B cell (primary cell): ENCODE measurements at regions not wholly inside any gene's neighbourhood (a gene's known extent, or its start where the extent isn't known, plus 50 kb on each side); places are given as distances from the start of the nearest gene placed in this dataset.

Experiments used
- ATAC-seq: fragments of 200-7000 bp; cut with Tn5 transposase; one replicate; pipeline ENCODE4 v1.10.0; 2021; ENCODE audit warnings: low read depth, mild to moderate bottlenecking, moderate number of reproducible peaks, moderate library complexity
- CTCF ChIA-PET: fragments of 350-600 bp; sonication (Branson Sonifier 250); formaldehyde crosslinking; loops from one replicate; lab custom pipeline; 2021; ENCODE audit warnings: antibody characterized with exemption, inconsistent platforms; lab: Charles Lee
- POLR2A ChIA-PET: fragments of 350-600 bp; sonication (Branson Sonifier 250); formaldehyde crosslinking; loops from one replicate; lab custom pipeline; 2021; ENCODE audit warnings: antibody characterized with exemption; lab: Charles Lee
- DNase-seq: peaks from one replicate; pipeline ENCODE4 v3.0.0; 2013
- H2AFZ ChIP-seq: 2 replicates; pipeline ENCODE4 v1.6.1; 2012; ENCODE audit warnings: mild to moderate bottlenecking, low read depth, low read length; ENCODE audit not compliant: insufficient read depth, poor library complexity, severe bottlenecking
- H3K27ac ChIP-seq, 2 donors: 1 replicate in 1 of 2; 2 replicates in 1 of 2; pipeline ENCODE4 v1.5.1; 2012 to 2013; ENCODE audit warnings: low read length in 2 of 2, mild to moderate bottlenecking in 2 of 2, moderate library complexity in 1 of 2
- H3K27me3 ChIP-seq, 4 experiments: fragments of 200-600 bp in 1 of 4; sonication (generic) in 1 of 4; replicated peaks in 1 of 4; 1 replicate in 2 of 4; 2 replicates in 2 of 4; pipeline versions ENCODE4 v1.6.1 to v1.7.0; 2013 to 2016; ENCODE audit warnings: low read length in 3 of 4, mild to moderate bottlenecking in 2 of 4, mixed read lengths in 1 of 4, moderate library complexity in 1 of 4; ENCODE audit not compliant: insufficient read depth in 4 of 4, control insufficient read depth in 3 of 4; ENCODE audit errors: control extremely low read depth in 1 of 4
- H3K36me3 ChIP-seq, 2 experiments: replicated peaks in 1 of 2; 1 replicate in 1 of 2; 2 replicates in 1 of 2; pipeline versions ENCODE4 v1.6.1 to v1.7.1; 2013; ENCODE audit warnings: low read length in 1 of 2; ENCODE audit not compliant: insufficient read depth in 2 of 2, control insufficient read depth in 1 of 2; ENCODE audit errors: control extremely low read depth in 1 of 2, extremely low read depth in 1 of 2
- H3K4me1 ChIP-seq, 2 donors: fragments of 200-600 bp in 1 of 2; sonication (generic) in 1 of 2; 1 replicate in 1 of 2; 2 replicates in 1 of 2; pipeline versions ENCODE4 v1.5.1 to v1.6.1; 2013 to 2017; ENCODE audit warnings: low read length in 2 of 2; ENCODE audit not compliant: control insufficient read depth in 2 of 2, insufficient read depth in 2 of 2
- H3K4me2 ChIP-seq: replicated peaks from 2 replicates; pipeline ENCODE3; 2012; ENCODE audit warnings: mild to moderate bottlenecking, low read depth, low read length; ENCODE audit not compliant: poor library complexity, severe bottlenecking
- H3K4me3 ChIP-seq, 5 experiments: fragments of 200-600 bp in 1 of 5; sonication (generic) in 1 of 5; 1 replicate in 3 of 5; 2 replicates in 2 of 5; pipeline versions ENCODE4 v1.5.1 to v1.7.0; 2011 to 2016; ENCODE audit warnings: low read length in 4 of 5, mild to moderate bottlenecking in 4 of 5, low read depth in 2 of 5, control low read depth in 1 of 5, moderate library complexity in 1 of 5; ENCODE audit not compliant: insufficient read depth in 1 of 5; ENCODE audit errors: control extremely low read depth in 1 of 5, extremely low read depth in 1 of 5
- H3K79me2 ChIP-seq: fragments of 200-600 bp; sonication (generic); one replicate; pipeline ENCODE4 v1.6.0; 2016; ENCODE audit warnings: low read length; ENCODE audit not compliant: control insufficient read depth, insufficient read depth
- H3K9ac ChIP-seq: fragments of 200-600 bp; sonication (generic); 2 replicates; pipeline ENCODE4 v1.6.1; 2017; ENCODE audit warnings: mild to moderate bottlenecking, low read length, moderate library complexity
- H3K9me3 ChIP-seq, 3 donors: one replicate each; pipeline versions ENCODE4 v1.6.1 to v1.7.1; 2013; ENCODE audit warnings: low read length in 2 of 3; ENCODE audit not compliant: control insufficient read depth in 2 of 3, insufficient read depth in 1 of 3; ENCODE audit errors: control extremely low read depth in 1 of 3
- H4K20me1 ChIP-seq: 2 replicates; pipeline ENCODE4 v1.6.0; 2012; ENCODE audit warnings: mild to moderate bottlenecking, low read length; ENCODE audit not compliant: insufficient read depth, control insufficient read depth, poor library complexity, severe bottlenecking
- H3K27ac Mint-ChIP-seq: one replicate; pipeline ENCODE4 v1.8.0; 2021; ENCODE audit warnings: mixed read lengths
- H3K27me3 Mint-ChIP-seq: one replicate; pipeline ENCODE4 v1.8.0; 2021; ENCODE audit warnings: mixed read lengths
- H3K4me1 Mint-ChIP-seq: one replicate; pipeline ENCODE4 v1.8.0; 2021; ENCODE audit warnings: mixed read lengths
- H3K4me3 Mint-ChIP-seq: one replicate; pipeline ENCODE4 v1.8.0; 2021; ENCODE audit warnings: mixed read lengths
- H3K9me3 Mint-ChIP-seq: one replicate; pipeline ENCODE4 v1.8.0; 2022; ENCODE audit warnings: mixed read lengths; ENCODE audit not compliant: insufficient read depth
- EZH2 ChIP-seq: IDR thresholded peaks from 2 replicates; pipeline ENCODE4 v1.6.1; 2012; ENCODE audit warnings: borderline replicate concordance, low read depth, mild to moderate bottlenecking, moderate library complexity, low read length; ENCODE audit not compliant: insufficient read depth, poor library complexity, severe bottlenecking
- WGBS: methylation state at CpG from one replicate; pipeline ENCODE4 v1.1.5; 2013; ENCODE audit warnings: missing lambda C conversion rate; ENCODE audit not compliant: insufficient coverage; 5-methylcytosine and 5-hydroxymethylcytosine counted together
- intact Hi-C: fragments of 100-400 bp; cut with micrococcal nuclease; formaldehyde crosslinking; loops from one replicate; pipeline ENCODE4 v1.10.0; 2022
- TF ChIP-seq, protein P1 (sequence below): fragments of 200-600 bp; IDR thresholded peaks from one replicate; pipeline ENCODE4 v1.8.0; 2022; ENCODE audit warnings: antibody characterized with exemption, mild to moderate bottlenecking

DNA sequence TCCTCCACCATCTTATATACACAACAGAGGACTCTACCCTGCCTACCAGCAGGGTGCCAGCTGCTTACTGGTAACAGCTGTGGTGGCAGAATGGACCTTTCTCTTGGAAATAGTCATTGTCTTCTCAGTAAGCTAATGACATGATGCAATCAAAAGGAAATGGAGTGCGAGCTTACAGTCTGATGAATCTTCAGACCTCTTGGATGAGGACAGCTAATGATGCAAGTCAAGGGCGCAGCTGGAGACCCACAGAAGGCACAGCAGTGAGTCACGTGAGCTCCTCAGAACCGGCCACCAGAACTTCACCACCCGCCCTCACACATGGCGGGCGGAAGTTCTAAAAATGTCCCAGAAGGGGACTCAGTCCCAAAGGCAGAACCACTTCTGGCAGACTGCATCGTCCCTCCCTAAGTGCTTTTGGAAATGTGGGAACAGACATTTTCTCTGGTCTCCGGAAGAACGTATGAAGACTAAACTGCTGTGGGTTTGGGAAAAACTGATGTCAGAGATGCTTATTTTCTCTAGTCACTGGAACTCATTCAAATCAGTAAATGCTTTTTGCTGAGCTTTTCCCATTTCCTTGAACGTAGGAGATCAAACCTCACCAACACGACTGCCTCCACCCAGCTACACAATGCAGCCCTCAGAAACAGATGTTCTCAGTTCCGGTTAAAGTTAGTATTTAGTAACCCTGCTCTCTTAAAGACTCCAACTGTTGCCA is 96.4 kb downstream of the FAS start:
- H3K4me2 ChIP-seq, result no peak overlapping the region
- no peaks in the 10 kb centered on the region for H3K27me3 ChIP-seq
- Mint-ChIP-seq H3K4me3 (no peak overlapping the region), H3K9me3 (no peaks in the 10 kb centered on the region), H3K27ac (no peak overlapping the region), H3K4me1 (peaks cover 2% of the 10 kb centered on the region), H3K27me3 (no peaks in the 10 kb centered on the region)
- no peak overlapping the region for H3K4me3 ChIP-seq
- H3K36me3 ChIP-seq, result no peaks in the 10 kb centered on the region
- peak overlapping the region; percentile 57 for H2AFZ ChIP-seq
- 91% methylated on average over 10 of the region's 13 CpGs for WGBS
- H3K79me2 ChIP-seq, result no peaks in the 10 kb centered on the region
- ChIA-PET CTCF (interaction anchor here (0.6 kb wide), 1 partner anchor 155 kb away, joined by 3 read pairs; no protein-coding TSS in a partner anchor), POLR2A (interaction anchor here (0.6 kb wide), 1 partner anchor 18 kb away, joined by 3 read pairs; no protein-coding TSS in a partner anchor)
- intact Hi-C loops, result loop anchor here (10.0 kb wide), 1 partner anchor 328 kb away; the partner anchor contains the start of gene IFIT5
- H3K4me1 ChIP-seq, result peaks cover 5 to 6% of the 10 kb centered on the region in 2 donors
- DNase-seq, result no peak
- no peaks in the 10 kb centered on the region for H3K9me3 ChIP-seq
- no peak for TF ChIP-seq EZH2
- TF ChIP-seq, protein P1, sequence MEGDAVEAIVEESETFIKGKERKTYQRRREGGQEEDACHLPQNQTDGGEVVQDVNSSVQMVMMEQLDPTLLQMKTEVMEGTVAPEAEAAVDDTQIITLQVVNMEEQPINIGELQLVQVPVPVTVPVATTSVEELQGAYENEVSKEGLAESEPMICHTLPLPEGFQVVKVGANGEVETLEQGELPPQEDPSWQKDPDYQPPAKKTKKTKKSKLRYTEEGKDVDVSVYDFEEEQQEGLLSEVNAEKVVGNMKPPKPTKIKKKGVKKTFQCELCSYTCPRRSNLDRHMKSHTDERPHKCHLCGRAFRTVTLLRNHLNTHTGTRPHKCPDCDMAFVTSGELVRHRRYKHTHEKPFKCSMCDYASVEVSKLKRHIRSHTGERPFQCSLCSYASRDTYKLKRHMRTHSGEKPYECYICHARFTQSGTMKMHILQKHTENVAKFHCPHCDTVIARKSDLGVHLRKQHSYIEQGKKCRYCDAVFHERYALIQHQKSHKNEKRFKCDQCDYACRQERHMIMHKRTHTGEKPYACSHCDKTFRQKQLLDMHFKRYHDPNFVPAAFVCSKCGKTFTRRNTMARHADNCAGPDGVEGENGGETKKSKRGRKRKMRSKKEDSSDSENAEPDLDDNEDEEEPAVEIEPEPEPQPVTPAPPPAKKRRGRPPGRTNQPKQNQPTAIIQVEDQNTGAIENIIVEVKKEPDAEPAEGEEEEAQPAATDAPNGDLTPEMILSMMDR, result no peak
- no peak overlapping the region for H3K9ac ChIP-seq
- no peak overlapping the region for H3K27ac ChIP-seq
- H4K20me1 ChIP-seq, result no peaks in the 10 kb centered on the region
- peak; percentile 41 for ATAC-seq

DNA sequence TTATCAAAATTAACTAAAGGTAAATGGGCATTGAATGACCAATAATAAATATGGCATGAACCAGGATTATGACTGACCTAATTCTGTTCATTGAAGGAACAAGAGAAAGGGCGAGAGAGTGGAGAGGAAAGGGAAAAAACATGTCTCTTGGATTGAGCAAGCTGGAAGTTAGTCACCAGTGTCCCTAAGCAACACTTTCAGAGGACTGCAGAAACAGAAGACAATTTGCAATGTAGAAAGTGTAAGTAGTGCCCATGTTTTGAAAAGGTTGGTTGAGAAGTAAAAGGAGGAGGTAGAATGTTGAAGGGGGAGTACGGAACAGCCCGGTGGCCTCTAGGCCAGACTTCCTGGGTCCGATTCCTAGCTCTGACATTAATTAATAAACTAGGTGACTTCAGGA is 94.6 kb downstream of the FAS start:
- H3K27ac Mint-ChIP-seq, result no peak overlapping the region
- H2AFZ ChIP-seq, result peak overlapping the region; percentile 36
- no peaks in the 10 kb centered on the region for H3K9me3 Mint-ChIP-seq
- ChIA-PET POLR2A (no interaction called here), CTCF (no interaction called here)
- WGBS, result 92% methylated on average over 2 of the region's 4 CpGs
- H3K36me3 ChIP-seq, result no peaks in the 10 kb centered on the region
- H3K27me3 ChIP-seq, result no peaks in the 10 kb centered on the region
- no peak overlapping the region for H3K4me2 ChIP-seq
- H3K79me2 ChIP-seq, result no peaks in the 10 kb centered on the region
- H3K4me3 Mint-ChIP-seq, result no peak overlapping the region
- no peak overlapping the region for H3K9ac ChIP-seq
- ATAC-seq, result no peak
- DNase-seq, result no peak
- H3K27ac ChIP-seq, result no peak overlapping the region
- H3K4me1 Mint-ChIP-seq, result peaks cover 2% of the 10 kb centered on the region
- peaks cover 5 to 6% of the 10 kb centered on the region in 2 donors for H3K4me1 ChIP-seq
- H3K9me3 ChIP-seq, result no peaks in the 10 kb centered on the region
- intact Hi-C loops, result loop anchor here (10.0 kb wide), 1 partner anchor 330 kb away; the partner anchor contains the start of gene IFIT5
- no peak overlapping the region for H3K4me3 ChIP-seq
- no peaks in the 10 kb centered on the region for H4K20me1 ChIP-seq
- no peaks in the 10 kb centered on the region for H3K27me3 Mint-ChIP-seq
- TF ChIP-seq, protein P1, result no peak
- no peak for TF ChIP-seq EZH2
